GM12878 (cell line): ENCODE measurements at regions not wholly inside any gene's neighbourhood (a gene's known extent, or its start where the extent isn't known, plus 50 kb on each side); places are given as distances from the start of the nearest gene placed in this dataset.
A peak's percentile ranks its signal among the peaks of the same experiment; 100 is the strongest.

ENCODE experiments used
- ATAC-seq: fragments of 200-7000 bp; cut with Tn5 transposase; 3 replicates; pipeline ENCODE4 v1.9.1; 2020; ENCODE audit warnings: mild to moderate bottlenecking, moderate library complexity
- BruUV-seq: library from RNA; stranded (reverse); fragments of 400-500 nt; replicated peaks from 2 replicates; lab custom pipeline; 2021; lab: Mats Ljungman, UMichigan
- CTCF ChIA-PET: fragments of 300-600 bp; sonication (Branson Sonifier 250); formaldehyde crosslinking; extraction: SDS; loops from one replicate; lab custom pipeline; 2021; ENCODE audit warnings: inconsistent platforms; lab: Yijun Ruan, JAX
- POLR2A ChIA-PET: fragments of 350-600 bp; formaldehyde crosslinking; extraction: SDS; loops from one replicate; lab custom pipeline; 2021; ENCODE audit warnings: inconsistent platforms; lab: Charles Lee
- RAD21 ChIA-PET: fragments of 300-600 bp; sonication (Branson Sonifier 250); formaldehyde crosslinking; loops from one replicate; lab custom pipeline; 2023; ENCODE audit warnings: antibody characterized with exemption; ENCODE audit not compliant: unreplicated experiment; lab: Charles Lee
- SMC1A ChIA-PET: fragments of 300-600 bp; sonication (Branson Sonifier 250); formaldehyde crosslinking; loops from one replicate; lab custom pipeline; 2023; ENCODE audit not compliant: unreplicated experiment, uncharacterized antibody; lab: Charles Lee
- DNase-seq: peaks from one replicate; pipeline ENCODE4 v3.0.0-alpha.2; 2011; ENCODE audit warnings: low read depth, low spot score
- FAIRE-seq: peaks from 3 replicates; lab custom pipeline; 2011; peaks lifted over from hg19 to GRCh38; lab: Jason Lieb, UNC
- H2AFZ ChIP-seq: 2 replicates; pipeline ENCODE4 v1.6.0; 2011; ENCODE audit warnings: low read depth, low read length, control low read depth; ENCODE audit not compliant: control insufficient read depth
- H3K27ac ChIP-seq: 2 replicates; pipeline ENCODE4 v1.5.1; 2011; ENCODE audit warnings: control low read depth; ENCODE audit not compliant: control insufficient read depth, insufficient read depth
- H3K27me3 ChIP-seq, 2 experiments: replicated peaks in 1 of 2; 2 replicates each; pipeline versions ENCODE4 v1.6.0 to v1.6.1; 2011; ENCODE audit warnings: low read length in 1 of 2; ENCODE audit not compliant: control insufficient read depth in 2 of 2, insufficient read depth in 2 of 2
- H3K36me3 ChIP-seq, 2 experiments: 2 replicates each; pipeline ENCODE4 v1.5.1; 2011; ENCODE audit warnings: low read length in 1 of 2; ENCODE audit not compliant: control insufficient read depth in 2 of 2, insufficient read depth in 2 of 2
- H3K4me1 ChIP-seq: 2 replicates; pipeline ENCODE4 v1.6.1; 2011; ENCODE audit warnings: mild to moderate bottlenecking, low read length, moderate library complexity, mixed read lengths; ENCODE audit not compliant: control insufficient read depth, insufficient read depth
- H3K4me2 ChIP-seq: 2 replicates; pipeline ENCODE4 v1.6.0; 2011; ENCODE audit warnings: control low read depth; ENCODE audit not compliant: control insufficient read depth, insufficient read depth
- H3K4me3 ChIP-seq: fragments of 200-600 bp; sonication (generic); 2 replicates; pipeline ENCODE4 v1.5.1; 2016
- H3K79me2 ChIP-seq: 2 replicates; pipeline ENCODE4 v1.6.0; 2011; ENCODE audit warnings: low read length; ENCODE audit not compliant: control insufficient read depth, insufficient read depth
- H3K9ac ChIP-seq: 2 replicates; pipeline ENCODE4 v1.8.0; 2011; ENCODE audit warnings: low read length, control low read depth, mixed read lengths; ENCODE audit not compliant: control insufficient read depth, insufficient read depth
- H3K9me3 ChIP-seq: replicated peaks from 3 replicates; pipeline ENCODE4 v1.5.1; 2011; ENCODE audit warnings: mild to moderate bottlenecking, low read length; ENCODE audit not compliant: control insufficient read depth, insufficient read depth
- H4K20me1 ChIP-seq: 2 replicates; pipeline ENCODE4 v1.6.0; 2011; ENCODE audit not compliant: control insufficient read depth, insufficient read depth
- BCL11A ChIP-seq: IDR thresholded peaks from 2 replicates; pipeline ENCODE4 v1.6.1; 2011; ENCODE audit warnings: low read depth, low read length
- CHD2 ChIP-seq: IDR thresholded peaks from 2 replicates; pipeline ENCODE4 v1.6.1; 2011; ENCODE audit warnings: low read depth, low read length, improper control_type of control experiment, borderline replicate concordance
- EGR1 ChIP-seq, 2 experiments: IDR thresholded peaks; 1 replicate in 1 of 2; 2 replicates in 1 of 2; pipeline ENCODE4 v1.6.1; 2011 to 2012; ENCODE audit warnings: low read depth in 2 of 2, low read length in 2 of 2, borderline replicate concordance in 1 of 2, mild to moderate bottlenecking in 1 of 2, moderate library complexity in 1 of 2
- ETV6 ChIP-seq, 2 experiments: fragments of 450-650 bp in 1 of 2; IDR thresholded peaks in 1 of 2; conservative IDR thresholded peaks in 1 of 2; 2 replicates each; pipeline ENCODE4 v1.6.1; 2014; ENCODE audit warnings: antibody characterized with exemption in 1 of 2, borderline replicate concordance in 1 of 2, low read depth in 1 of 2, mild to moderate bottlenecking in 1 of 2, moderate library complexity in 1 of 2
- FOXK2 ChIP-seq: fragments of 450-650 bp; IDR thresholded peaks from 2 replicates; pipeline ENCODE4 v1.6.1; 2017; ENCODE audit warnings: mild to moderate bottlenecking, moderate library complexity
- HDAC2 ChIP-seq: fragments of 200-600 bp; sonication (generic); IDR thresholded peaks from 2 replicates; pipeline ENCODE4 v1.6.1; 2017
- MEF2A ChIP-seq: IDR thresholded peaks from 2 replicates; pipeline ENCODE4 v1.6.1; 2011; ENCODE audit warnings: low read depth, mild to moderate bottlenecking, low read length, moderate library complexity; ENCODE audit not compliant: insufficient read depth
- MTA2 ChIP-seq: fragments of 450-650 bp; IDR thresholded peaks from 2 replicates; pipeline ENCODE4 v1.6.1; 2016; ENCODE audit warnings: low read depth, mild to moderate bottlenecking, moderate library complexity
- ZNF384 ChIP-seq: IDR thresholded peaks from 2 replicates; pipeline ENCODE4 v1.6.1; 2012; ENCODE audit warnings: low read depth, mild to moderate bottlenecking, low read length, improper control_type of control experiment, borderline replicate concordance
- ZNF687 ChIP-seq: fragments of 450-650 bp; IDR thresholded peaks from 2 replicates; pipeline ENCODE4 v1.6.1; 2017; ENCODE audit warnings: mild to moderate bottlenecking, moderate library complexity
- in situ Hi-C: fragments of 300-500 bp; cut with MboI; formaldehyde crosslinking; loops from 9 replicates; pipeline ENCODE4 v1.14.3; 2018; ENCODE audit warnings: mixed read lengths
- intact Hi-C: fragments of 100-400 bp; cut with micrococcal nuclease; formaldehyde crosslinking; loops from one replicate; pipeline ENCODE4 v1.14.2; 2022; ENCODE audit not compliant: unreplicated experiment
- TF ChIP-seq, protein P1 (sequence below), 3 experiments: IDR thresholded peaks in 2 of 3; conservative IDR thresholded peaks in 1 of 3; 2 replicates each; pipeline ENCODE4 v1.5.1; 2011; ENCODE audit warnings: low read depth in 3 of 3, low read length in 3 of 3, mild to moderate bottlenecking in 3 of 3, control low read depth in 2 of 3, moderate library complexity in 2 of 3, inconsistent platforms in 1 of 3, mixed read lengths in 1 of 3; ENCODE audit not compliant: control insufficient read depth in 2 of 3, insufficient read depth in 1 of 3; ENCODE audit errors: extremely low read depth in 1 of 3
- TF ChIP-seq, protein P2 (sequence below): fragments of 450-650 bp; IDR thresholded peaks from 2 replicates; pipeline ENCODE4 v1.6.1; 2016; ENCODE audit warnings: mild to moderate bottlenecking, moderate library complexity, borderline replicate concordance

GRCh38 chr6:99177736-99178135, 171.7 kb downstream of the FAXC start (continued):
- TF ChIP-seq ZNF687 (no peak), HDAC2 (no peak), CHD2 (no peak), FOXK2 (no peak)
- TF ChIP-seq, protein P1, sequence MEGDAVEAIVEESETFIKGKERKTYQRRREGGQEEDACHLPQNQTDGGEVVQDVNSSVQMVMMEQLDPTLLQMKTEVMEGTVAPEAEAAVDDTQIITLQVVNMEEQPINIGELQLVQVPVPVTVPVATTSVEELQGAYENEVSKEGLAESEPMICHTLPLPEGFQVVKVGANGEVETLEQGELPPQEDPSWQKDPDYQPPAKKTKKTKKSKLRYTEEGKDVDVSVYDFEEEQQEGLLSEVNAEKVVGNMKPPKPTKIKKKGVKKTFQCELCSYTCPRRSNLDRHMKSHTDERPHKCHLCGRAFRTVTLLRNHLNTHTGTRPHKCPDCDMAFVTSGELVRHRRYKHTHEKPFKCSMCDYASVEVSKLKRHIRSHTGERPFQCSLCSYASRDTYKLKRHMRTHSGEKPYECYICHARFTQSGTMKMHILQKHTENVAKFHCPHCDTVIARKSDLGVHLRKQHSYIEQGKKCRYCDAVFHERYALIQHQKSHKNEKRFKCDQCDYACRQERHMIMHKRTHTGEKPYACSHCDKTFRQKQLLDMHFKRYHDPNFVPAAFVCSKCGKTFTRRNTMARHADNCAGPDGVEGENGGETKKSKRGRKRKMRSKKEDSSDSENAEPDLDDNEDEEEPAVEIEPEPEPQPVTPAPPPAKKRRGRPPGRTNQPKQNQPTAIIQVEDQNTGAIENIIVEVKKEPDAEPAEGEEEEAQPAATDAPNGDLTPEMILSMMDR (IDR thresholded peaks at IDR 0.05 in 2 of 3, conservative IDR thresholded peaks at IDR 0.05 in 1 of 3; ENCODE audit: control insufficient read depth in 2 of 3, extremely low read depth in 1 of 3, insufficient read depth in 1 of 3, low read depth in 3 of 3, low read length in 3 of 3): no peak
- TF ChIP-seq, all 136 proteins: peak for 0

- ChIA-PET CTCF (interaction anchor here (0.6 to 2.2 kb wide), 4 partner anchors 13 to 389 kb away, joined by 3 to 16 read pairs (median 6); no protein-coding TSS in a partner anchor), SMC1A (interaction anchor here (1.2 to 1.6 kb wide), 3 partner anchors 11 to 78 kb away, joined by 3 to 4 read pairs (median 4); no protein-coding TSS in a partner anchor), RAD21 (no interaction called here), POLR2A (no interaction called here)
- Histone ChIP-seq H3K4me3 (no peak overlapping the region), H3K27me3 (no peaks in the 10 kb centered on the region; a peak in 1 of 4 replicates), H2AFZ (no peak overlapping the region), H3K9ac (no peak overlapping the region), H3K9me3 (no peaks in the 10 kb centered on the region), H3K36me3 (no peaks in the 10 kb centered on the region), H3K79me2 (no peaks in the 10 kb centered on the region), H3K4me1 (no peaks in the 10 kb centered on the region), H3K27ac (no peak overlapping the region), H3K4me2 (no peak overlapping the region), H4K20me1 (no peaks in the 10 kb centered on the region)
- in situ Hi-C loops: no loop called here
- BruUV-seq: no TSS peak
- intact Hi-C loops: no loop called here
- no peak for DNase-seq
- FAIRE-seq: no peak
- peak; percentile 44; the same call in 2 of the 3 replicates for ATAC-seq
- TF ChIP-seq, protein P2, sequence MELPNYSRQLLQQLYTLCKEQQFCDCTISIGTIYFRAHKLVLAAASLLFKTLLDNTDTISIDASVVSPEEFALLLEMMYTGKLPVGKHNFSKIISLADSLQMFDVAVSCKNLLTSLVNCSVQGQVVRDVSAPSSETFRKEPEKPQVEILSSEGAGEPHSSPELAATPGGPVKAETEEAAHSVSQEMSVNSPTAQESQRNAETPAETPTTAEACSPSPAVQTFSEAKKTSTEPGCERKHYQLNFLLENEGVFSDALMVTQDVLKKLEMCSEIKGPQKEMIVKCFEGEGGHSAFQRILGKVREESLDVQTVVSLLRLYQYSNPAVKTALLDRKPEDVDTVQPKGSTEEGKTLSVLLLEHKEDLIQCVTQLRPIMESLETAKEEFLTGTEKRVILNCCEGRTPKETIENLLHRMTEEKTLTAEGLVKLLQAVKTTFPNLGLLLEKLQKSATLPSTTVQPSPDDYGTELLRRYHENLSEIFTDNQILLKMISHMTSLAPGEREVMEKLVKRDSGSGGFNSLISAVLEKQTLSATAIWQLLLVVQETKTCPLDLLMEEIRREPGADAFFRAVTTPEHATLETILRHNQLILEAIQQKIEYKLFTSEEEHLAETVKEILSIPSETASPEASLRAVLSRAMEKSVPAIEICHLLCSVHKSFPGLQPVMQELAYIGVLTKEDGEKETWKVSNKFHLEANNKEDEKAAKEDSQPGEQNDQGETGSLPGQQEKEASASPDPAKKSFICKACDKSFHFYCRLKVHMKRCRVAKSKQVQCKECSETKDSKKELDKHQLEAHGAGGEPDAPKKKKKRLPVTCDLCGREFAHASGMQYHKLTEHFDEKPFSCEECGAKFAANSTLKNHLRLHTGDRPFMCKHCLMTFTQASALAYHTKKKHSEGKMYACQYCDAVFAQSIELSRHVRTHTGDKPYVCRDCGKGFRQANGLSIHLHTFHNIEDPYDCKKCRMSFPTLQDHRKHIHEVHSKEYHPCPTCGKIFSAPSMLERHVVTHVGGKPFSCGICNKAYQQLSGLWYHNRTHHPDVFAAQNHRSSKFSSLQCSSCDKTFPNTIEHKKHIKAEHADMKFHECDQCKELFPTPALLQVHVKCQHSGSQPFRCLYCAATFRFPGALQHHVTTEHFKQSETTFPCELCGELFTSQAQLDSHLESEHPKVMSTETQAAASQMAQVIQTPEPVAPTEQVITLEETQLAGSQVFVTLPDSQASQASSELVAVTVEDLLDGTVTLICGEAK: no peak
- TF ChIP-seq MTA2: no peak
- TF ChIP-seq BCL11A: no peak
- TF ChIP-seq ZNF384: no peak
- no peak for TF ChIP-seq MEF2A
- TF ChIP-seq ETV6 (conservative IDR thresholded peaks at IDR 0.05 in 1 of 2, IDR thresholded peaks at IDR 0.05 in 1 of 2; ENCODE audit: borderline replicate concordance in 1 of 2, low read depth in 1 of 2): no peak
- no peak for TF ChIP-seq EGR1 (IDR thresholded peaks at IDR 0.05; ENCODE audit: borderline replicate concordance in 1 of 2, low read depth in 2 of 2, low read length in 2 of 2)
These were observed 183.6 kb downstream of the FAXC start for GRCh38 chr6:99165838-99166237.
